HepG2 (cell line): ENCODE measurements at regions not wholly inside any gene's neighbourhood (a gene's known extent, or its start where the extent isn't known, plus 50 kb on each side); places are given as distances from the start of the nearest gene placed in this dataset.

Experiments used
- ATAC-seq: fragments of 200-7000 bp; cut with Tn5 transposase; 3 replicates; pipeline ENCODE4 v1.9.1; 2020; ENCODE audit warnings: mild to moderate bottlenecking, moderate library complexity
- BruUV-seq: library from RNA; stranded (reverse); fragments of 400-500 nt; replicated peaks from 2 replicates; lab custom pipeline; 2021; lab: Mats Ljungman, UMichigan
- CTCF ChIA-PET: fragments of 300-600 bp; formaldehyde crosslinking; extraction: SDS; loops from one replicate; lab custom pipeline; 2021; ENCODE audit warnings: low total read pairs, inconsistent platforms, low intra/inter-chr PET ratio; lab: Yijun Ruan, JAX
- POLR2A ChIA-PET: fragments of 350-600 bp; sonication (Branson Sonifier 250); formaldehyde crosslinking; loops from one replicate; lab custom pipeline; 2020; ENCODE audit warnings: antibody characterized with exemption, inconsistent platforms; lab: Yijun Ruan, JAX
- DNase-seq: peaks from one replicate; pipeline ENCODE4 v3.0.0-alpha.2; 2015; ENCODE audit warnings: low spot score
- FAIRE-seq: peaks from 3 replicates; lab custom pipeline; 2011; peaks lifted over from hg19 to GRCh38; lab: Jason Lieb, UNC
- H2AFZ ChIP-seq: one replicate; pipeline ENCODE4 v1.6.1; 2011; ENCODE audit warnings: low read length, inconsistent platforms
- H3K27ac ChIP-seq: fragments of 300-600 bp; 3 replicates; pipeline ENCODE4 v1.8.0; 2011; ENCODE audit warnings: mixed run types, mild to moderate bottlenecking, mixed read lengths, low read length, inconsistent platforms; ENCODE audit not compliant: insufficient read depth; ENCODE audit errors: extremely low read length
- H3K27me3 ChIP-seq, 2 experiments: fragments of 200-600 bp in 1 of 2; 2 replicates in 1 of 2; 3 replicates in 1 of 2; pipeline versions ENCODE4 v1.6.0 to v1.8.0; 2011; ENCODE audit warnings: low read length in 2 of 2, mild to moderate bottlenecking in 2 of 2, moderate library complexity in 2 of 2, inconsistent platforms in 1 of 2; ENCODE audit not compliant: insufficient read depth in 2 of 2, control insufficient read depth in 1 of 2
- H3K36me3 ChIP-seq, 2 experiments: fragments of 200-600 bp in 1 of 2; replicated peaks in 1 of 2; 2 replicates in 1 of 2; 3 replicates in 1 of 2; pipeline versions ENCODE4 v1.5.1 to v1.8.0; 2011; ENCODE audit warnings: low read length in 2 of 2, inconsistent platforms in 1 of 2; ENCODE audit not compliant: insufficient read depth in 2 of 2, control insufficient read depth in 1 of 2
- H3K4me1 ChIP-seq: 2 replicates; pipeline ENCODE4 v1.5.1; 2012; ENCODE audit warnings: low read length, inconsistent platforms; ENCODE audit not compliant: insufficient read depth
- H3K4me2 ChIP-seq: 2 replicates; pipeline ENCODE4 v1.6.0; 2011; ENCODE audit warnings: low read depth, low read length, inconsistent platforms
- H3K4me3 ChIP-seq, 3 experiments: fragments of 200-600 bp in 1 of 3; sonication (generic), shearing (Covaris generic) in 1 of 3; replicated peaks in 1 of 3; 2 replicates each; pipeline ENCODE4 v1.5.1; 2011 to 2016; ENCODE audit warnings: low read length in 3 of 3, inconsistent platforms in 2 of 3, low read depth in 2 of 3, mild to moderate bottlenecking in 2 of 3, control low read depth in 1 of 3, mixed read lengths in 1 of 3; ENCODE audit not compliant: insufficient read depth in 1 of 3
- H3K79me2 ChIP-seq: one replicate; pipeline ENCODE4 v1.6.1; 2011; ENCODE audit warnings: low read length, inconsistent platforms; ENCODE audit not compliant: insufficient read depth
- H3K9ac ChIP-seq: 2 replicates; pipeline ENCODE4 v1.6.0; 2011; ENCODE audit warnings: mild to moderate bottlenecking, low read depth, low read length, inconsistent platforms; ENCODE audit not compliant: insufficient read depth
- H3K9me3 ChIP-seq: 2 replicates; pipeline ENCODE4 v1.5.1; 2012; ENCODE audit warnings: mild to moderate bottlenecking, low read length
- H4K20me1 ChIP-seq: 2 replicates; pipeline ENCODE4 v1.6.0; 2011; ENCODE audit warnings: inconsistent platforms, mild to moderate bottlenecking, low read length, moderate library complexity; ENCODE audit not compliant: insufficient read depth
- ELF4 ChIP-seq: sonication (generic); formaldehyde crosslinking; IDR thresholded peaks from 2 replicates; pipeline ENCODE4 v1.5.0; 2020; ENCODE audit warnings: missing genetic modification reagents, mild to moderate bottlenecking, moderate library complexity, borderline replicate concordance
- GATAD2A ChIP-seq: IDR thresholded peaks from 2 replicates; pipeline ENCODE4 v1.6.1; 2016
- HDAC1 ChIP-seq: sonication (generic); formaldehyde crosslinking; IDR thresholded peaks from 2 replicates; pipeline ENCODE4 v1.5.1; 2020; ENCODE audit warnings: mild to moderate bottlenecking, missing genetic modification reagents
- KLF11 ChIP-seq: IDR thresholded peaks from 2 replicates; pipeline ENCODE4 v1.6.1; 2016; ENCODE audit warnings: missing compliant biosample characterization
- RBM22 ChIP-seq: fragments of 200-400 bp; formaldehyde crosslinking; optimal IDR thresholded peaks from 2 replicates; pipeline ENCODE3; 2017; ENCODE audit warnings: mild to moderate bottlenecking, low read length, moderate library complexity
- ZNF10 ChIP-seq: sonication (generic); formaldehyde crosslinking; IDR thresholded peaks from 2 replicates; pipeline ENCODE4 v1.4.0; 2020; ENCODE audit warnings: mild to moderate bottlenecking, low read depth, missing genetic modification reagents, borderline replicate concordance
- ZNF20 ChIP-seq: sonication (generic); formaldehyde crosslinking; IDR thresholded peaks from 2 replicates; pipeline ENCODE4 v1.4.0; 2020; ENCODE audit warnings: mild to moderate bottlenecking, moderate library complexity, missing genetic modification reagents
- ZNF256 ChIP-seq: sonication (generic); formaldehyde crosslinking; conservative IDR thresholded peaks from 2 replicates; pipeline ENCODE4 v1.4.0; 2020; ENCODE audit warnings: missing genetic modification reagents
- ZNF430 ChIP-seq: sonication (generic); formaldehyde crosslinking; IDR thresholded peaks from 2 replicates; pipeline ENCODE4 v1.9.0; 2021; ENCODE audit warnings: mild to moderate bottlenecking, missing genetic modification reagents
- ZNF552 ChIP-seq: sonication (generic); formaldehyde crosslinking; IDR thresholded peaks from 2 replicates; pipeline ENCODE4 v1.9.0; 2022; ENCODE audit warnings: missing genetic modification reagents, mild to moderate bottlenecking, borderline replicate concordance
- ZNF564 ChIP-seq: sonication (generic); formaldehyde crosslinking; IDR thresholded peaks from 2 replicates; pipeline ENCODE4 v1.8.1; 2023; ENCODE audit warnings: mild to moderate bottlenecking, missing genetic modification reagents
- ZNF850 ChIP-seq: sonication (generic); formaldehyde crosslinking; conservative IDR thresholded peaks from 2 replicates; pipeline ENCODE4 v1.9.0; 2021; ENCODE audit warnings: mild to moderate bottlenecking, missing genetic modification reagents
- ZNF879 ChIP-seq: sonication (generic); formaldehyde crosslinking; IDR thresholded peaks from 2 replicates; pipeline ENCODE4 v1.8.1; 2023; ENCODE audit warnings: missing genetic modification reagents
- WGBS: methylation state at CpG from one replicate; pipeline ENCODE4 v1.1.6; 2017; ENCODE audit warnings: low lambda C conversion rate; 5-methylcytosine and 5-hydroxymethylcytosine counted together
- in situ Hi-C: cut with HindIII; loops from 2 replicates; pipeline ENCODE4 v1.10.0; 2017; ENCODE audit warnings: low pct_unique_long_range_greater_than_20kb; ENCODE audit not compliant: extremely low pct_ligation_motif_present
- intact Hi-C: fragments of 100-400 bp; cut with micrococcal nuclease; formaldehyde crosslinking; loops from one replicate; pipeline ENCODE4 v1.10.0; 2022; ENCODE audit not compliant: unreplicated experiment
- TF ChIP-seq, protein P1 (sequence below): sonication (generic); formaldehyde crosslinking; IDR thresholded peaks from 2 replicates; pipeline ENCODE4 v1.4.0; 2020; ENCODE audit warnings: missing genetic modification reagents
- TF ChIP-seq, protein P2 (sequence below): sonication (generic); formaldehyde crosslinking; IDR thresholded peaks from 2 replicates; pipeline ENCODE4 v1.4.0; 2020; ENCODE audit warnings: low read depth, mild to moderate bottlenecking, missing genetic modification reagents
- TF ChIP-seq, protein P3 (sequence below): sonication (generic); formaldehyde crosslinking; IDR thresholded peaks from 2 replicates; pipeline ENCODE4 v1.4.0; 2020; ENCODE audit warnings: missing genetic modification reagents
- TF ChIP-seq, protein P4 (sequence below): sonication (generic); formaldehyde crosslinking; IDR thresholded peaks from 2 replicates; pipeline ENCODE4 v1.4.0; 2020; ENCODE audit warnings: missing genetic modification reagents

DNA sequence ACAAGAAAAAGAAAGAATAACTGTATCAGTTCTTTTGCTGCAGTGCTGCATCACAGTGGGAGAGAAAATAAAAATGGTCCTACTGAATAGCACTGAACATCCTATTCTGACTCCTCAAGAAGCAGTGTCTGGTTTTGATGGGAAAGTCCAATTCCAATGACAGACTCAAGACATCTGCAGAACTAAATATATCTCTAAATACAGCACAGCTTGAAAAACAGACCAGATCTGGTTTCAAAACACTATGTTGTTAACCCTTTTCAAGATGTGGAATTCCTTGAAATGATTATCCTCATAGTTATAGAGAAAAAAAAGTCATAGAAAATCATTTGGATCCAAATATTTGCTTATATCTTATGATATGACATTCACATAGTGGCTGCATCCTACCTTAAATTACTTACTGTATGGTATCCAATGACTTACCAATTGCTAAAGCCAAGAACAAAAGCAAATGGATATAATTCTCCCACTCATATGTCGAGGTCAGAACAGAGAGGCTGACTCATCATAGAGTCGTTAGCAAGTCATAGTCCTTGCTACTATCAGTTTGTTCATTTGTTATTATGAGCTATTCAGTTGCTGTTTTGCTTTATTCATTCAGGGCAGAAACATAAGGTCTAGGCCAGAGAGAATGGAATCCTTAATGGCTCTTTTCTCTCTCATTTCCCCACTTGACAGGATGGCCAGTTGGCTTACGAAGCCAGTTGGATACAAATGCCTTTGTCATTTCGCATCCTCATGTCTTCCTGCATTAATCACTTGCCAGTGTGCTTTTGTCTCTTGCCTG, 62.5 kb upstream of the ACVR2A start:
- Histone ChIP-seq H3K9me3 (no peaks in the 10 kb centered on the region), H3K79me2 (no peaks in the 10 kb centered on the region), H3K27ac (no peak overlapping the region), H3K9ac (no peak overlapping the region), H4K20me1 (no peaks in the 10 kb centered on the region), H3K4me3 (no peak overlapping the region), H3K36me3 (no peaks in the 10 kb centered on the region), H3K4me1 (no peaks in the 10 kb centered on the region), H2AFZ (no peak overlapping the region)
- in situ Hi-C loops = no loop called here
- CTCF ChIA-PET = no interaction called here
- TF ChIP-seq ZNF10 (CRISPR knock-in tag) (no peak), ZNF256 (CRISPR knock-in tag) (no peak), ZNF879 (CRISPR knock-in tag) (no peak), RBM22 (no peak), ZNF850 (CRISPR knock-in tag) (no peak), ZNF430 (no peak), ZNF20 (CRISPR knock-in tag) (no peak), ZNF552 (CRISPR knock-in tag) (no peak), KLF11 (CRISPR knock-in tag) (no peak), HDAC1 (CRISPR knock-in tag) (no peak), ZNF564 (no peak), GATAD2A (no peak), ELF4 (no peak)
- TF ChIP-seq, protein P1, sequence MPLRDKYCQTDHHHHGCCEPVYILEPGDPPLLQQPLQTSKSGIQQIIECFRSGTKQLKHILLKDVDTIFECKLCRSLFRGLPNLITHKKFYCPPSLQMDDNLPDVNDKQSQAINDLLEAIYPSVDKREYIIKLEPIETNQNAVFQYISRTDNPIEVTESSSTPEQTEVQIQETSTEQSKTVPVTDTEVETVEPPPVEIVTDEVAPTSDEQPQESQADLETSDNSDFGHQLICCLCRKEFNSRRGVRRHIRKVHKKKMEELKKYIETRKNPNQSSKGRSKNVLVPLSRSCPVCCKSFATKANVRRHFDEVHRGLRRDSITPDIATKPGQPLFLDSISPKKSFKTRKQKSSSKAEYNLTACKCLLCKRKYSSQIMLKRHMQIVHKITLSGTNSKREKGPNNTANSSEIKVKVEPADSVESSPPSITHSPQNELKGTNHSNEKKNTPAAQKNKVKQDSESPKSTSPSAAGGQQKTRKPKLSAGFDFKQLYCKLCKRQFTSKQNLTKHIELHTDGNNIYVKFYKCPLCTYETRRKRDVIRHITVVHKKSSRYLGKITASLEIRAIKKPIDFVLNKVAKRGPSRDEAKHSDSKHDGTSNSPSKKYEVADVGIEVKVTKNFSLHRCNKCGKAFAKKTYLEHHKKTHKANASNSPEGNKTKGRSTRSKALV (CRISPR knock-in tag) = no peak
- TF ChIP-seq, protein P2, sequence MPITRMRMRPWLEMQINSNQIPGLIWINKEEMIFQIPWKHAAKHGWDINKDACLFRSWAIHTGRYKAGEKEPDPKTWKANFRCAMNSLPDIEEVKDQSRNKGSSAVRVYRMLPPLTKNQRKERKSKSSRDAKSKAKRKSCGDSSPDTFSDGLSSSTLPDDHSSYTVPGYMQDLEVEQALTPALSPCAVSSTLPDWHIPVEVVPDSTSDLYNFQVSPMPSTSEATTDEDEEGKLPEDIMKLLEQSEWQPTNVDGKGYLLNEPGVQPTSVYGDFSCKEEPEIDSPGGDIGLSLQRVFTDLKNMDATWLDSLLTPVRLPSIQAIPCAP = no peak
- TF ChIP-seq, protein P3, sequence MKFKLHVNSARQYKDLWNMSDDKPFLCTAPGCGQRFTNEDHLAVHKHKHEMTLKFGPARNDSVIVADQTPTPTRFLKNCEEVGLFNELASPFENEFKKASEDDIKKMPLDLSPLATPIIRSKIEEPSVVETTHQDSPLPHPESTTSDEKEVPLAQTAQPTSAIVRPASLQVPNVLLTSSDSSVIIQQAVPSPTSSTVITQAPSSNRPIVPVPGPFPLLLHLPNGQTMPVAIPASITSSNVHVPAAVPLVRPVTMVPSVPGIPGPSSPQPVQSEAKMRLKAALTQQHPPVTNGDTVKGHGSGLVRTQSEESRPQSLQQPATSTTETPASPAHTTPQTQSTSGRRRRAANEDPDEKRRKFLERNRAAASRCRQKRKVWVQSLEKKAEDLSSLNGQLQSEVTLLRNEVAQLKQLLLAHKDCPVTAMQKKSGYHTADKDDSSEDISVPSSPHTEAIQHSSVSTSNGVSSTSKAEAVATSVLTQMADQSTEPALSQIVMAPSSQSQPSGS (CRISPR knock-in tag) = no peak
- TF ChIP-seq, protein P4, sequence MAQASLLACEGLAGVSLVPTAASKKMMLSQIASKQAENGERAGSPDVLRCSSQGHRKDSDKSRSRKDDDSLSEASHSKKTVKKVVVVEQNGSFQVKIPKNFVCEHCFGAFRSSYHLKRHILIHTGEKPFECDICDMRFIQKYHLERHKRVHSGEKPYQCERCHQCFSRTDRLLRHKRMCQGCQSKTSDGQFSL (CRISPR knock-in tag) = no peak
- TF ChIP-seq, all 625 proteins: peak for 0
- Histone ChIP-seq H3K4me2 (no peak overlapping the region), H3K27me3 (no peaks in the 10 kb centered on the region)
- 23% methylated on average over 4 of the region's 4 CpGs for WGBS
- no TSS peak for BruUV-seq
- intact Hi-C loops = no loop called here
- ATAC-seq (no peak), DNase-seq (no peak), FAIRE-seq (no peak)
- POLR2A ChIA-PET = no interaction called here
